ENCODE measurements at regions not wholly inside any gene's neighbourhood (a gene's known extent, or its start where the extent isn't known, plus 50 kb on each side); places are given as distances from the start of the nearest gene placed in this dataset.

DNA sequence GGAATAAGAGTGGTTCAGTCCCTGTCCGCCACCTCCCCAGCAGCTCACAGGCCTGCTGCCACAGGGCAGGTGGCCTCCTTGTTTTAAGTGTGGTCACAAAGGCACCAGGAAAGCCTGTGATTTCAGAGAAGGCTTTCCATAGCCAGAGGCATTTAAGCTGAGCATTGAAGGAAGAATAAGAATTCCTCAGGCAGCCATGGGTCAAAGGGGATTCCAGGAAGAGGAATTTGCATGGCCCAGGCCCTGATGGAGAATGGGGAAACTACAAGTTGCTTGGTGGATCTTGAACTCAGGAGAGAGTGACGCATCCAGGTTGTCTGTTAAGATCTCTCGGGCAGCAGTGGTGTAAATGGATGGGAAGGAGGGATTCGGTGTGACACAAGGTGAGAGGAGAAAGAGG is 66.7 kb downstream of the KLHDC7A start:
- RAD21 ChIA-PET (ENCODE audit: low non-redundant PET in 1 of 2, low total read pairs in 2 of 2, uncharacterized antibody in 2 of 2, unreplicated experiment in 2 of 2): no interaction called here

DNA sequence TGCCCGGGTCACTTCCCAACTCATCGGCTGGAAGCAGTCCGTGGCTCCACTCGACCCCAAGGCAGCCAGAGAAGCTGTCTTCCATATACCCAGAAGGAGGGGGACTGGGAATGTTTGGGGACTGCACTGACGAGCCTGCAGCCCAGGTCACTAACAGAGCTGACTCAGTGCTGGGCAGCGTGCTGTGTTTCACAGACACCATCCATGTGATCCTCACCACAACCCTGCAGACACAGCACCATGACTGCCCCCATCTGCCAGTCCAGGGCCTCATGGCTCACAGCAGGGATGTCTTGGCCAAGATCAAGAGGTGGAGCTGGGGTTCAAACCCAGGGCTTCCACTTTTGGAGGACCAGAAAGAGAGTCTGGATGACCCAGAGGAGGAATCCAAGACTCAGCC is 67.9 kb downstream of the KLHDC7A start:
- no peak overlapping the region for H2AFZ ChIP-seq (ENCODE audit: low read depth, low read length, poor library complexity, severe bottlenecking)
- TF ChIP-seq, protein P1, sequence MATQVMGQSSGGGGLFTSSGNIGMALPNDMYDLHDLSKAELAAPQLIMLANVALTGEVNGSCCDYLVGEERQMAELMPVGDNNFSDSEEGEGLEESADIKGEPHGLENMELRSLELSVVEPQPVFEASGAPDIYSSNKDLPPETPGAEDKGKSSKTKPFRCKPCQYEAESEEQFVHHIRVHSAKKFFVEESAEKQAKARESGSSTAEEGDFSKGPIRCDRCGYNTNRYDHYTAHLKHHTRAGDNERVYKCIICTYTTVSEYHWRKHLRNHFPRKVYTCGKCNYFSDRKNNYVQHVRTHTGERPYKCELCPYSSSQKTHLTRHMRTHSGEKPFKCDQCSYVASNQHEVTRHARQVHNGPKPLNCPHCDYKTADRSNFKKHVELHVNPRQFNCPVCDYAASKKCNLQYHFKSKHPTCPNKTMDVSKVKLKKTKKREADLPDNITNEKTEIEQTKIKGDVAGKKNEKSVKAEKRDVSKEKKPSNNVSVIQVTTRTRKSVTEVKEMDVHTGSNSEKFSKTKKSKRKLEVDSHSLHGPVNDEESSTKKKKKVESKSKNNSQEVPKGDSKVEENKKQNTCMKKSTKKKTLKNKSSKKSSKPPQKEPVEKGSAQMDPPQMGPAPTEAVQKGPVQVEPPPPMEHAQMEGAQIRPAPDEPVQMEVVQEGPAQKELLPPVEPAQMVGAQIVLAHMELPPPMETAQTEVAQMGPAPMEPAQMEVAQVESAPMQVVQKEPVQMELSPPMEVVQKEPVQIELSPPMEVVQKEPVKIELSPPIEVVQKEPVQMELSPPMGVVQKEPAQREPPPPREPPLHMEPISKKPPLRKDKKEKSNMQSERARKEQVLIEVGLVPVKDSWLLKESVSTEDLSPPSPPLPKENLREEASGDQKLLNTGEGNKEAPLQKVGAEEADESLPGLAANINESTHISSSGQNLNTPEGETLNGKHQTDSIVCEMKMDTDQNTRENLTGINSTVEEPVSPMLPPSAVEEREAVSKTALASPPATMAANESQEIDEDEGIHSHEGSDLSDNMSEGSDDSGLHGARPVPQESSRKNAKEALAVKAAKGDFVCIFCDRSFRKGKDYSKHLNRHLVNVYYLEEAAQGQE (IDR thresholded peaks at IDR 0.05; ENCODE audit: low read depth): no peak
- TF ChIP-seq CEBPB (IDR thresholded peaks at IDR 0.05; ENCODE audit: low read depth) (no peak), TCF7L2 (IDR thresholded peaks at IDR 0.05; ENCODE audit: borderline replicate concordance, extremely low read depth, insufficient read depth, insufficient read length) (no peak)
- no TSS peak for BruUV-seq (replicated peaks)
- intact Hi-C loops (cut with micrococcal nuclease): no loop called here
- H3K27ac ChIP-seq (ENCODE audit: low read depth, low read length): no peak overlapping the region
- H3K27me3 ChIP-seq (ENCODE audit: insufficient read depth, low read length): peaks cover 50% of the 10 kb centered on the region; the same call in 1 of the 2 replicates
- H3K9ac ChIP-seq (ENCODE audit: low read length): no peak overlapping the region
- H3K36me3 ChIP-seq (ENCODE audit: control insufficient read depth in 1 of 2, insufficient read depth in 2 of 2, low read length in 2 of 2): no peaks in the 10 kb centered on the region
- CTCF ChIA-PET: no interaction called here
- H3K79me2 ChIP-seq (ENCODE audit: insufficient read depth, low read length): no peaks in the 10 kb centered on the region
- DNase-seq (ENCODE audit: low read depth, low spot score) (no peak), ATAC-seq (no peak)
- no peaks in the 10 kb centered on the region for H3K4me1 ChIP-seq (ENCODE audit: control insufficient read depth in 1 of 2, insufficient read depth in 2 of 2, low read length in 2 of 2)
- no peaks in the 10 kb centered on the region for H3K9me2 ChIP-seq (ENCODE audit: insufficient read depth)
- POLR2A ChIA-PET: no interaction called here
- RAD21 ChIA-PET (ENCODE audit: low non-redundant PET in 1 of 2, low total read pairs in 2 of 2, uncharacterized antibody in 2 of 2, unreplicated experiment in 2 of 2): no interaction called here
- no peak overlapping the region for H3K4me3 ChIP-seq (replicated peaks in 1 of 2; ENCODE audit: low read depth in 1 of 2, low read length in 2 of 2)
- H4K20me1 ChIP-seq (ENCODE audit: insufficient read depth): no peaks in the 10 kb centered on the region
- no peak overlapping the region for H3K4me2 ChIP-seq (ENCODE audit: low read length)
- H3K9me3 ChIP-seq (ENCODE audit: control insufficient read depth in 1 of 2, insufficient read depth in 1 of 2, low read depth in 1 of 2, low read length in 2 of 2): no peaks in the 10 kb centered on the region

More for the DNA sequence above, 66.7 kb downstream of the KLHDC7A start:
- no peak overlapping the region for H2AFZ ChIP-seq (ENCODE audit: low read depth, low read length, poor library complexity, severe bottlenecking)
- DNase-seq (ENCODE audit: low read depth, low spot score) (no peak), ATAC-seq (no peak)
- H3K9me3 ChIP-seq (ENCODE audit: control insufficient read depth in 1 of 2, insufficient read depth in 1 of 2, low read depth in 1 of 2, low read length in 2 of 2): no peaks in the 10 kb centered on the region
- no peaks in the 10 kb centered on the region for H3K36me3 ChIP-seq (ENCODE audit: control insufficient read depth in 1 of 2, insufficient read depth in 2 of 2, low read length in 2 of 2)
- no peak overlapping the region for H3K9ac ChIP-seq (ENCODE audit: low read length)
- no TSS peak for BruUV-seq (replicated peaks)
- no peaks in the 10 kb centered on the region for H3K79me2 ChIP-seq (ENCODE audit: insufficient read depth, low read length)
- intact Hi-C loops (cut with micrococcal nuclease): no loop called here
- H3K4me1 ChIP-seq (ENCODE audit: control insufficient read depth in 1 of 2, insufficient read depth in 2 of 2, low read length in 2 of 2): no peaks in the 10 kb centered on the region
- H3K4me2 ChIP-seq (ENCODE audit: low read length): no peak overlapping the region
- ChIA-PET CTCF (interaction anchor here (1.4 kb wide), 1 partner anchor 9 kb away, joined by 5 read pairs; no protein-coding TSS in a partner anchor), POLR2A (no interaction called here)
- no peak for TF ChIP-seq POLR2A (IDR thresholded peaks at IDR 0.05; ENCODE audit: borderline replicate concordance, extremely low read depth, insufficient read depth, insufficient read length)
- TF ChIP-seq JUND (IDR thresholded peaks at IDR 0.05): no peak
- no peak for TF ChIP-seq EGR1 (IDR thresholded peaks at IDR 0.05; ENCODE audit: low read depth)
- no peak for TF ChIP-seq EZH2phosphoT487 (IDR thresholded peaks at IDR 0.05; ENCODE audit: borderline replicate concordance)
- TF ChIP-seq YY1 (IDR thresholded peaks at IDR 0.05; ENCODE audit: extremely low read depth, insufficient replicate concordance, low read depth, low read length): no peak
- no peak for TF ChIP-seq TCF7L2 (IDR thresholded peaks at IDR 0.05; ENCODE audit: borderline replicate concordance, extremely low read depth, insufficient read depth, insufficient read length)
- no peak for TF ChIP-seq SP1 (IDR thresholded peaks at IDR 0.05; ENCODE audit: low read depth)
- no peak for TF ChIP-seq ELF1 (IDR thresholded peaks at IDR 0.05; ENCODE audit: borderline replicate concordance, low read depth)
- no peak for TF ChIP-seq POLR2AphosphoS5 (IDR thresholded peaks at IDR 0.05; ENCODE audit: low read depth, low read length)
- TF ChIP-seq ZFX (IDR thresholded peaks at IDR 0.05): no peak
- TF ChIP-seq FOSL1 (IDR thresholded peaks at IDR 0.05; ENCODE audit: low read depth): no peak
- TF ChIP-seq, protein P2, sequence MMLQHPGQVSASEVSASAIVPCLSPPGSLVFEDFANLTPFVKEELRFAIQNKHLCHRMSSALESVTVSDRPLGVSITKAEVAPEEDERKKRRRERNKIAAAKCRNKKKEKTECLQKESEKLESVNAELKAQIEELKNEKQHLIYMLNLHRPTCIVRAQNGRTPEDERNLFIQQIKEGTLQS (IDR thresholded peaks at IDR 0.05): no peak
- TF ChIP-seq, protein P3, sequence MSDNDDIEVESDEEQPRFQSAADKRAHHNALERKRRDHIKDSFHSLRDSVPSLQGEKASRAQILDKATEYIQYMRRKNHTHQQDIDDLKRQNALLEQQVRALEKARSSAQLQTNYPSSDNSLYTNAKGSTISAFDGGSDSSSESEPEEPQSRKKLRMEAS (IDR thresholded peaks at IDR 0.05): no peak
- no peak for TF ChIP-seq ZNF274 (IDR thresholded peaks at IDR 0.05; ENCODE audit: low read depth, low read length)
- no peak overlapping the region for H3K4me3 ChIP-seq (replicated peaks in 1 of 2; ENCODE audit: low read depth in 1 of 2, low read length in 2 of 2)
- peaks cover 62% of the 10 kb centered on the region; the same call in 1 of the 2 replicates for H3K27me3 ChIP-seq (ENCODE audit: insufficient read depth, low read length)
- no peaks in the 10 kb centered on the region for H3K9me2 ChIP-seq (ENCODE audit: insufficient read depth)
- no peaks in the 10 kb centered on the region for H4K20me1 ChIP-seq (ENCODE audit: insufficient read depth)
- H3K27ac ChIP-seq (ENCODE audit: low read depth, low read length): no peak overlapping the region

Measured in HCT116 (cell line).